ENCODE measurements at regions not wholly inside any gene's neighbourhood (a gene's known extent, or its start where the extent isn't known, plus 50 kb on each side); places are given as distances from the start of the nearest gene placed in this dataset.

GRCh38 chr13:79625517-79625916 is 144.6 kb downstream of the NDFIP2 start:
- TF ChIP-seq GATA3 (IDR thresholded peaks at IDR 0.05; ENCODE audit: low read depth, low read length) (no peak), GATA2 (IDR thresholded peaks at IDR 0.05; ENCODE audit: low read depth, low read length) (no peak)

GRCh38 chr13:79621902-79622301 is 140.9 kb downstream of the NDFIP2 start:
- TF ChIP-seq GATA2 (IDR thresholded peaks at IDR 0.05; ENCODE audit: low read depth, low read length), result no peak

- no peak for TF ChIP-seq GATA2 (IDR thresholded peaks at IDR 0.05; ENCODE audit: low read depth, low read length)
- no peak for TF ChIP-seq GATA3 (IDR thresholded peaks at IDR 0.05; ENCODE audit: low read depth, low read length)
Measured at GRCh38 chr13:79621449-79621848, 140.5 kb downstream of the NDFIP2 start.

GRCh38 chr13:79614250-79614918 is 133.4 kb downstream of the NDFIP2 start:
- TF ChIP-seq GATA3 (IDR thresholded peaks at IDR 0.05; ENCODE audit: low read depth, low read length), result no peak
- TF ChIP-seq GATA2 (IDR thresholded peaks at IDR 0.05; ENCODE audit: low read depth, low read length), result no peak

GRCh38 chr13:79612604-79613003 is 131.6 kb downstream of the NDFIP2 start:
- TF ChIP-seq GATA3 (IDR thresholded peaks at IDR 0.05; ENCODE audit: low read depth, low read length) (no peak), GATA2 (IDR thresholded peaks at IDR 0.05; ENCODE audit: low read depth, low read length) (no peak)
